GM12873 (cell line): ENCODE measurements at regions not wholly inside any gene's neighbourhood (a gene's known extent, or its start where the extent isn't known, plus 50 kb on each side); places are given as distances from the start of the nearest gene placed in this dataset.

Experiments used
- TF ChIP-seq, protein P1 (sequence below): IDR thresholded peaks from 2 replicates; pipeline ENCODE4 v1.5.1; 2012; ENCODE audit warnings: low read depth, mild to moderate bottlenecking, moderate library complexity, low read length, control low read depth; ENCODE audit not compliant: insufficient read depth; ENCODE audit errors: missing control alignments

- TF ChIP-seq, protein P1, sequence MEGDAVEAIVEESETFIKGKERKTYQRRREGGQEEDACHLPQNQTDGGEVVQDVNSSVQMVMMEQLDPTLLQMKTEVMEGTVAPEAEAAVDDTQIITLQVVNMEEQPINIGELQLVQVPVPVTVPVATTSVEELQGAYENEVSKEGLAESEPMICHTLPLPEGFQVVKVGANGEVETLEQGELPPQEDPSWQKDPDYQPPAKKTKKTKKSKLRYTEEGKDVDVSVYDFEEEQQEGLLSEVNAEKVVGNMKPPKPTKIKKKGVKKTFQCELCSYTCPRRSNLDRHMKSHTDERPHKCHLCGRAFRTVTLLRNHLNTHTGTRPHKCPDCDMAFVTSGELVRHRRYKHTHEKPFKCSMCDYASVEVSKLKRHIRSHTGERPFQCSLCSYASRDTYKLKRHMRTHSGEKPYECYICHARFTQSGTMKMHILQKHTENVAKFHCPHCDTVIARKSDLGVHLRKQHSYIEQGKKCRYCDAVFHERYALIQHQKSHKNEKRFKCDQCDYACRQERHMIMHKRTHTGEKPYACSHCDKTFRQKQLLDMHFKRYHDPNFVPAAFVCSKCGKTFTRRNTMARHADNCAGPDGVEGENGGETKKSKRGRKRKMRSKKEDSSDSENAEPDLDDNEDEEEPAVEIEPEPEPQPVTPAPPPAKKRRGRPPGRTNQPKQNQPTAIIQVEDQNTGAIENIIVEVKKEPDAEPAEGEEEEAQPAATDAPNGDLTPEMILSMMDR: no peak
Measured at GRCh38 chr10:120997313-120997712, 146.2 kb downstream of the WDR11 start.

- TF ChIP-seq, protein P1: no peak
Measured at GRCh38 chr10:120997756-120998155, 146.6 kb downstream of the WDR11 start.

GRCh38 chr10:120998251-120998650 is 147.1 kb downstream of the WDR11 start:
- TF ChIP-seq, protein P1: no peak

DNA sequence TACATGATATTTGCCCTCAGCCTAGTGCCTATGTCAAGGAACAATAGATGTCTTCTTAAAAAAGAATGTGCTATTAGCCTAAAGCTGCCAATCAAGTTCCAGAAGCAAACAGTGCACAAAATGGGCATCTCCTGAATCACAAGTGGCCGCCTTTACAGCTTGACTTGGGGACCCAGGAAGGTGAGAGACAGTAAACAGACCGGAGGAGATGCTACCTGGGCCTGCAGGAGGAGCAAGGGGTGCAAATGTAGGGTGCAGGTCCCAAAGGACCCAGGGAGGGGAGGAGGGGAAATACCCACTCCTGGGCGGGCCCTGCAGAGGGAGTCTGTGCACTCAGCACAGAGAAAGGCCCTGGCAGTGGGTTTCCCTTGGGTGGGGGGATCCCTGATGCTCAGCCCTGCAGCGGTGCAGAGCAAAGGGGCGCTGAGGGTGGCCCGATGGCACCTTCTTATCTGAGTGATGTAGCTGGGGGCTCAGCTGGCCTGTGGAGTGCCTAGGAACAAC is 147.7 kb downstream of the WDR11 start:
- TF ChIP-seq, protein P1: no peak

- TF ChIP-seq, protein P1: peak; percentile 14
Measured at GRCh38 chr10:120999868-121000267, 148.7 kb downstream of the WDR11 start.

GRCh38 chr10:121002586-121003205 is 151.5 kb downstream of the WDR11 start:
- TF ChIP-seq, protein P1: no peak

DNA sequence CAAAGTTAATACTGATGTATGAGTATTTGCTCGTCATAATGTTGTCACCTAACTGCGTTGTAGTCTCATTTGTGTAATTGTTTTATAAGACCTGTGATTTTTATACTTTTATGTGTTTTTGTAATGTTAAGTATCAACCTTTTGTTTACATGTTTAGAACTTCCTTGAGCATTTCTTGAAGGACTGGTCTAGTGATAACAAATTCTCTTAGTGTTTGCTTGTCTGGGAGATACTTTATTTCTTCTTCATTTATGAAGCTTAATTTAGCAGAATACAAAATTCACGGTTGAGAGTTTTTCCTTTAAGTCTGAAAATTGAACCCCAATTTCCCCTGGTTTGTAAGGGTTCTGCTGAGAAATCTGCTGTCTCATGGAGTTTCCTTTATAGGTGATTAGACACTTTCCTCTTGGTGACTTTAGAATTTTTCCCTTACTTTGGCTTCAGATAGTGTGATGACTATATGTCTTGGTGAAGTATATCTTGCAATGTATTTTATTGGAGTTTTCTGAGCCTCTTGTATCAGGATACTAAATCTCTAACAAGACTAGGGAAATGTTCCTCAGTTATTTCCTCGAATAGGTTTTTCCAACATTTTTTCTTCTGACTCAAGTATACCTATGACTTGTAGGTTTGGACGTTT is 154.9 kb downstream of the WDR11 start:
- TF ChIP-seq, protein P1: no peak
